HCT116 (cell line): ENCODE measurements at regions not wholly inside any gene's neighbourhood (a gene's known extent, or its start where the extent isn't known, plus 50 kb on each side); places are given as distances from the start of the nearest gene placed in this dataset.

ENCODE experiments used
- ATAC-seq: fragments of 200-7000 bp; cut with Tn5 transposase; 2 replicates; pipeline ENCODE4 v1.9.1; 2020; ENCODE audit warnings: mild to moderate bottlenecking, moderate library complexity
- BruUV-seq: library from RNA; stranded (reverse); fragments of 400-500 nt; replicated peaks from 2 replicates; lab custom pipeline; 2021; lab: Mats Ljungman, UMichigan
- CTCF ChIA-PET: fragments of 300-600 bp; sonication (Branson Sonifier 250); formaldehyde crosslinking; loops from one replicate; lab custom pipeline; 2021; ENCODE audit warnings: antibody characterized with exemption; lab: Charles Lee
- POLR2A ChIA-PET: fragments of 300-600, 350-600 bp; sonication (Branson Sonifier 250); formaldehyde crosslinking; loops from one replicate; lab custom pipeline; 2021; ENCODE audit warnings: antibody characterized with exemption; lab: Charles Lee
- RAD21 ChIA-PET, 2 experiments: fragments of 300-600 bp; sonication (Branson Sonifier 250); formaldehyde crosslinking; loops; one replicate each; lab custom pipeline; 2023; ENCODE audit warnings: low total read pairs in 2 of 2; ENCODE audit not compliant: uncharacterized antibody in 2 of 2, unreplicated experiment in 2 of 2, low non-redundant PET in 1 of 2; lab: Charles Lee
- DNase-seq: peaks from one replicate; pipeline ENCODE4 v3.0.0-alpha.2; 2010; ENCODE audit warnings: low read depth, low spot score
- H2AFZ ChIP-seq: fragments of 200-600 bp; shearing (Covaris generic), sonication (generic); 2 replicates; pipeline ENCODE4 v1.6.1; 2017; ENCODE audit warnings: low read depth, mixed run types, mixed read lengths, antibody characterized with exemption, low read length; ENCODE audit not compliant: poor library complexity, severe bottlenecking
- H3K27ac ChIP-seq: 2 replicates; pipeline ENCODE4 v1.5.1; 2012; ENCODE audit warnings: low read depth, low read length
- H3K27me3 ChIP-seq: fragments of 200-600 bp; sonication (generic); 2 replicates; pipeline ENCODE4 v1.6.1; 2016; ENCODE audit warnings: mixed run types, low read length, mixed read lengths; ENCODE audit not compliant: insufficient read depth
- H3K36me3 ChIP-seq, 2 experiments: fragments of 200-500 bp in 1 of 2; fragments of 200-600 bp in 1 of 2; sonication (Bioruptor generic) in 1 of 2; sonication (generic) in 1 of 2; 2 replicates each; pipeline versions ENCODE4 v1.5.1 to v1.6.1; 2014 to 2016; ENCODE audit warnings: low read length in 2 of 2, inconsistent platforms in 1 of 2, mixed read lengths in 1 of 2, mixed run types in 1 of 2; ENCODE audit not compliant: insufficient read depth in 2 of 2, control insufficient read depth in 1 of 2
- H3K4me1 ChIP-seq, 2 experiments: fragments of 200-600 bp in 1 of 2; sonication (generic) in 1 of 2; 2 replicates each; pipeline versions ENCODE4 v1.5.1 to v1.6.1; 2012 to 2017; ENCODE audit warnings: low read length in 2 of 2, inconsistent platforms in 1 of 2, mild to moderate bottlenecking in 1 of 2, mixed read lengths in 1 of 2, mixed run types in 1 of 2, moderate library complexity in 1 of 2; ENCODE audit not compliant: insufficient read depth in 2 of 2, control insufficient read depth in 1 of 2
- H3K4me2 ChIP-seq: fragments of 200-600 bp; sonication (generic); 2 replicates; pipeline ENCODE4 v1.6.1; 2017; ENCODE audit warnings: mixed run types, low read length, mixed read lengths
- H3K4me3 ChIP-seq, 2 experiments: fragments of 200-600 bp in 1 of 2; sonication (generic) in 1 of 2; replicated peaks in 1 of 2; 2 replicates each; pipeline ENCODE4 v1.5.1; 2011 to 2016; ENCODE audit warnings: low read length in 2 of 2, control low read depth in 1 of 2, low read depth in 1 of 2, mild to moderate bottlenecking in 1 of 2, mixed read lengths in 1 of 2, mixed run types in 1 of 2
- H3K79me2 ChIP-seq: fragments of 200-600 bp; sonication (generic); 2 replicates; pipeline ENCODE4 v1.6.1; 2017; ENCODE audit warnings: mild to moderate bottlenecking, mixed run types, low read length, moderate library complexity, mixed read lengths; ENCODE audit not compliant: insufficient read depth
- H3K9ac ChIP-seq: fragments of 200-600 bp; sonication (generic); 2 replicates; pipeline ENCODE4 v1.6.1; 2016; ENCODE audit warnings: low read length, mixed read lengths
- H3K9me2 ChIP-seq: fragments of 200-600 bp; sonication (generic), shearing (Covaris generic); 2 replicates; pipeline ENCODE4 v1.6.1; 2017; ENCODE audit warnings: mixed run types, mild to moderate bottlenecking, moderate library complexity; ENCODE audit not compliant: insufficient read depth
- H3K9me3 ChIP-seq, 2 experiments: fragments of 200-500 bp in 1 of 2; fragments of 200-600 bp in 1 of 2; sonication (Bioruptor generic) in 1 of 2; sonication (generic) in 1 of 2; 2 replicates each; pipeline ENCODE4 v1.6.1; 2014 to 2017; ENCODE audit warnings: low read length in 2 of 2, mixed read lengths in 2 of 2, inconsistent platforms in 1 of 2, low read depth in 1 of 2, mild to moderate bottlenecking in 1 of 2, mixed run types in 1 of 2, moderate library complexity in 1 of 2; ENCODE audit not compliant: control insufficient read depth in 1 of 2, insufficient read depth in 1 of 2
- H4K20me1 ChIP-seq: fragments of 200-600 bp; sonication (generic), shearing (Covaris generic); 2 replicates; pipeline ENCODE4 v1.6.1; 2017; ENCODE audit warnings: mixed run types, mild to moderate bottlenecking, moderate library complexity; ENCODE audit not compliant: insufficient read depth
- ELF1 ChIP-seq: IDR thresholded peaks from 2 replicates; pipeline ENCODE4 v1.6.1; 2012; ENCODE audit warnings: low read depth, borderline replicate concordance
- EZH2phosphoT487 ChIP-seq: fragments of 200-600 bp; IDR thresholded peaks from 2 replicates; pipeline ENCODE4 v1.6.1; 2018; ENCODE audit warnings: antibody characterized with exemption, borderline replicate concordance
- POLR2AphosphoS5 ChIP-seq: IDR thresholded peaks from 2 replicates; pipeline ENCODE4 v1.6.1; 2011; ENCODE audit warnings: mild to moderate bottlenecking, low read depth, low read length, moderate library complexity
- SP1 ChIP-seq: IDR thresholded peaks from 2 replicates; pipeline ENCODE4 v1.6.1; 2012; ENCODE audit warnings: low read depth
- SRF ChIP-seq: IDR thresholded peaks from 2 replicates; pipeline ENCODE4 v1.6.1; 2012; ENCODE audit warnings: low read depth
- TCF7L2 ChIP-seq: IDR thresholded peaks from 2 replicates; pipeline ENCODE4 v1.7.0; 2011; ENCODE audit warnings: borderline replicate concordance, inconsistent platforms; ENCODE audit not compliant: insufficient read depth, insufficient read length; ENCODE audit errors: extremely low read depth
- ZNF274 ChIP-seq: fragments of 200-500 bp; sonication (Bioruptor generic); IDR thresholded peaks from 2 replicates; pipeline ENCODE4 v1.6.1; 2014; ENCODE audit warnings: mild to moderate bottlenecking, low read depth, low read length, inconsistent platforms
- intact Hi-C: fragments of 100-400 bp; cut with micrococcal nuclease; formaldehyde crosslinking; loops from 2 replicates; pipeline ENCODE4 v1.10.0; 2022
- TF ChIP-seq, protein P1 (sequence below): IDR thresholded peaks from 2 replicates; pipeline ENCODE4 v1.6.1; 2011; ENCODE audit warnings: mild to moderate bottlenecking, low read length, moderate library complexity; ENCODE audit not compliant: insufficient replicate concordance; ENCODE audit errors: extremely low read depth
- TF ChIP-seq, protein P2 (sequence below), 3 experiments: fragments of 200-600 bp in 1 of 3; sonication (generic) in 1 of 3; IDR thresholded peaks in 2 of 3; conservative IDR thresholded peaks in 1 of 3; 2 replicates each; pipeline ENCODE4 v1.5.1; 2012 to 2017; ENCODE audit warnings: low read depth in 2 of 3, low read length in 2 of 3, antibody characterized with exemption in 1 of 3, borderline replicate concordance in 1 of 3, control low read depth in 1 of 3, mild to moderate bottlenecking in 1 of 3, mixed read lengths in 1 of 3, mixed run types in 1 of 3, moderate library complexity in 1 of 3; ENCODE audit not compliant: insufficient read depth in 1 of 3

DNA sequence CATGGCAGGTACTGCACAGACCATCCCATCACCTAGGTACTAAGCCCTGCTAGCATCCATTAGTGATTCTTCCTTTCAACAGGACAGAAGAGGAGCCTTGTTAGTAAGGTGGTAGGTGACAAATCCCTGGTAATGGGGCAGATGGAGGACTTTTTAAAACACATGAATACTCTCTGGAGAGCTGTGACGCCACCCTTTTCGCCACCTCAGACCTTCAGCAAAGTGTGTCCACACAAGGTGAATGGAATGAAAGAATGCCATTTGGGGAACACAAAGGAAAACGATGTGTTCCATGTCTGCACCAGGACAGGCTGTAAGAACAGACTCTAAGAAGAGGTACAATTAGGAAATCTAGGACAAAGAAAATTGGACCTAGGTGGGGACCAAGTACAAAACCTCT lies 110.5 kb upstream of the CARMIL1 start:
- no peak overlapping the region for H3K27ac ChIP-seq
- H3K36me3 ChIP-seq, result no peaks in the 10 kb centered on the region
- ChIA-PET RAD21 (no interaction called here), POLR2A (no interaction called here), CTCF (no interaction called here)
- no peaks in the 10 kb centered on the region for H3K9me2 ChIP-seq
- no peaks in the 10 kb centered on the region for H3K79me2 ChIP-seq
- H3K9ac ChIP-seq, result no peak overlapping the region
- intact Hi-C loops, result no loop called here
- H2AFZ ChIP-seq, result no peak overlapping the region
- no peak for DNase-seq
- no peaks in the 10 kb centered on the region for H4K20me1 ChIP-seq
- H3K4me3 ChIP-seq, result no peak overlapping the region
- no peak for TF ChIP-seq POLR2AphosphoS5
- no peak for TF ChIP-seq TCF7L2
- no peak for TF ChIP-seq EZH2phosphoT487
- no peak for TF ChIP-seq SP1
- no peak for TF ChIP-seq ELF1
- TF ChIP-seq ZNF274, result no peak
- TF ChIP-seq, protein P1, sequence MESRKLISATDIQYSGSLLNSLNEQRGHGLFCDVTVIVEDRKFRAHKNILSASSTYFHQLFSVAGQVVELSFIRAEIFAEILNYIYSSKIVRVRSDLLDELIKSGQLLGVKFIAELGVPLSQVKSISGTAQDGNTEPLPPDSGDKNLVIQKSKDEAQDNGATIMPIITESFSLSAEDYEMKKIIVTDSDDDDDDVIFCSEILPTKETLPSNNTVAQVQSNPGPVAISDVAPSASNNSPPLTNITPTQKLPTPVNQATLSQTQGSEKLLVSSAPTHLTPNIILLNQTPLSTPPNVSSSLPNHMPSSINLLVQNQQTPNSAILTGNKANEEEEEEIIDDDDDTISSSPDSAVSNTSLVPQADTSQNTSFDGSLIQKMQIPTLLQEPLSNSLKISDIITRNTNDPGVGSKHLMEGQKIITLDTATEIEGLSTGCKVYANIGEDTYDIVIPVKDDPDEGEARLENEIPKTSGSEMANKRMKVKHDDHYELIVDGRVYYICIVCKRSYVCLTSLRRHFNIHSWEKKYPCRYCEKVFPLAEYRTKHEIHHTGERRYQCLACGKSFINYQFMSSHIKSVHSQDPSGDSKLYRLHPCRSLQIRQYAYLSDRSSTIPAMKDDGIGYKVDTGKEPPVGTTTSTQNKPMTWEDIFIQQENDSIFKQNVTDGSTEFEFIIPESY, result no peak
- TF ChIP-seq, protein P2, sequence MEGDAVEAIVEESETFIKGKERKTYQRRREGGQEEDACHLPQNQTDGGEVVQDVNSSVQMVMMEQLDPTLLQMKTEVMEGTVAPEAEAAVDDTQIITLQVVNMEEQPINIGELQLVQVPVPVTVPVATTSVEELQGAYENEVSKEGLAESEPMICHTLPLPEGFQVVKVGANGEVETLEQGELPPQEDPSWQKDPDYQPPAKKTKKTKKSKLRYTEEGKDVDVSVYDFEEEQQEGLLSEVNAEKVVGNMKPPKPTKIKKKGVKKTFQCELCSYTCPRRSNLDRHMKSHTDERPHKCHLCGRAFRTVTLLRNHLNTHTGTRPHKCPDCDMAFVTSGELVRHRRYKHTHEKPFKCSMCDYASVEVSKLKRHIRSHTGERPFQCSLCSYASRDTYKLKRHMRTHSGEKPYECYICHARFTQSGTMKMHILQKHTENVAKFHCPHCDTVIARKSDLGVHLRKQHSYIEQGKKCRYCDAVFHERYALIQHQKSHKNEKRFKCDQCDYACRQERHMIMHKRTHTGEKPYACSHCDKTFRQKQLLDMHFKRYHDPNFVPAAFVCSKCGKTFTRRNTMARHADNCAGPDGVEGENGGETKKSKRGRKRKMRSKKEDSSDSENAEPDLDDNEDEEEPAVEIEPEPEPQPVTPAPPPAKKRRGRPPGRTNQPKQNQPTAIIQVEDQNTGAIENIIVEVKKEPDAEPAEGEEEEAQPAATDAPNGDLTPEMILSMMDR (IDR thresholded peaks at IDR 0.05 in 2 of 3, conservative IDR thresholded peaks at IDR 0.05 in 1 of 3; ENCODE audit: borderline replicate concordance in 1 of 3, insufficient read depth in 1 of 3, low read depth in 2 of 3, low read length in 2 of 3), result no peak
- TF ChIP-seq SRF, result no peak
- H3K4me2 ChIP-seq, result no peak overlapping the region
- H3K27me3 ChIP-seq, result no peaks in the 10 kb centered on the region
- no peaks in the 10 kb centered on the region for H3K9me3 ChIP-seq
- BruUV-seq, result no TSS peak
- ATAC-seq, result no peak
- peaks cover 3 to 10% of the 10 kb centered on the region in 2 experiments for H3K4me1 ChIP-seq
